ENCODE measurements at regions not wholly inside any gene's neighbourhood (a gene's known extent, or its start where the extent isn't known, plus 50 kb on each side); places are given as distances from the start of the nearest gene placed in this dataset.

DNA sequence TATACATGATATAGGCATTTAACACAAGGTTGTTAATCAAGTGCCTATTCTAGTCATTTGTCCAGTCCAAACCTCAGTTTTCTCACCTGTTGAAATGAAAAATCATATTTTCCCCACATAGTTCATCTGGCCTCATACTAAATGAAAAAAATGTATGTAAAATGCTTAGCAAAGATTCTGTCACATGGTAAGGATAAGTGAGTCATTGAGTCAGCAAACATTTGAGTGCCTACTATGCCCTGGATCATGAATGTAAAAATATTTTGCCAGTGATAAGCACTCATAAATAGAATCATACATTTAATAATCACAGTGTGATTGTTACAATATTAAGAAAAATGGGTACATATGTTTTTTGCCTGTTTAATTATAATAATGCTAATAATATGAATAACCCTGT lies 181.2 kb upstream of the PAPPA start:
- TF ChIP-seq TEAD4 (IDR thresholded peaks at IDR 0.05) (no peak), USF1 (IDR thresholded peaks at IDR 0.05) (no peak), CEBPB (IDR thresholded peaks at IDR 0.05) (no peak), FOXM1 (IDR thresholded peaks at IDR 0.05; ENCODE audit: borderline replicate concordance, low read depth) (no peak), MAX (IDR thresholded peaks at IDR 0.05) (no peak), EP300 (IDR thresholded peaks at IDR 0.05; ENCODE audit: borderline replicate concordance) (no peak), NFIC (IDR thresholded peaks at IDR 0.05) (no peak), TAF1 (IDR thresholded peaks at IDR 0.05; ENCODE audit: low read depth) (no peak)
- TF ChIP-seq, protein P1, sequence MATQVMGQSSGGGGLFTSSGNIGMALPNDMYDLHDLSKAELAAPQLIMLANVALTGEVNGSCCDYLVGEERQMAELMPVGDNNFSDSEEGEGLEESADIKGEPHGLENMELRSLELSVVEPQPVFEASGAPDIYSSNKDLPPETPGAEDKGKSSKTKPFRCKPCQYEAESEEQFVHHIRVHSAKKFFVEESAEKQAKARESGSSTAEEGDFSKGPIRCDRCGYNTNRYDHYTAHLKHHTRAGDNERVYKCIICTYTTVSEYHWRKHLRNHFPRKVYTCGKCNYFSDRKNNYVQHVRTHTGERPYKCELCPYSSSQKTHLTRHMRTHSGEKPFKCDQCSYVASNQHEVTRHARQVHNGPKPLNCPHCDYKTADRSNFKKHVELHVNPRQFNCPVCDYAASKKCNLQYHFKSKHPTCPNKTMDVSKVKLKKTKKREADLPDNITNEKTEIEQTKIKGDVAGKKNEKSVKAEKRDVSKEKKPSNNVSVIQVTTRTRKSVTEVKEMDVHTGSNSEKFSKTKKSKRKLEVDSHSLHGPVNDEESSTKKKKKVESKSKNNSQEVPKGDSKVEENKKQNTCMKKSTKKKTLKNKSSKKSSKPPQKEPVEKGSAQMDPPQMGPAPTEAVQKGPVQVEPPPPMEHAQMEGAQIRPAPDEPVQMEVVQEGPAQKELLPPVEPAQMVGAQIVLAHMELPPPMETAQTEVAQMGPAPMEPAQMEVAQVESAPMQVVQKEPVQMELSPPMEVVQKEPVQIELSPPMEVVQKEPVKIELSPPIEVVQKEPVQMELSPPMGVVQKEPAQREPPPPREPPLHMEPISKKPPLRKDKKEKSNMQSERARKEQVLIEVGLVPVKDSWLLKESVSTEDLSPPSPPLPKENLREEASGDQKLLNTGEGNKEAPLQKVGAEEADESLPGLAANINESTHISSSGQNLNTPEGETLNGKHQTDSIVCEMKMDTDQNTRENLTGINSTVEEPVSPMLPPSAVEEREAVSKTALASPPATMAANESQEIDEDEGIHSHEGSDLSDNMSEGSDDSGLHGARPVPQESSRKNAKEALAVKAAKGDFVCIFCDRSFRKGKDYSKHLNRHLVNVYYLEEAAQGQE (IDR thresholded peaks at IDR 0.05; ENCODE audit: low read depth), result no peak
